Ishikawa (cell line): ENCODE measurements at regions not wholly inside any gene's neighbourhood (a gene's known extent, or its start where the extent isn't known, plus 50 kb on each side); places are given as distances from the start of the nearest gene placed in this dataset.

Experiments
- CEBPB ChIP-seq: IDR thresholded peaks from 2 replicates; pipeline ENCODE4 v1.6.1; 2012
- CREB1 ChIP-seq: IDR thresholded peaks from 2 replicates; pipeline ENCODE4 v1.6.1; 2012; ENCODE audit warnings: low read depth
- EGR1 ChIP-seq: IDR thresholded peaks from 2 replicates; pipeline ENCODE4 v1.6.1; 2012
- EP300 ChIP-seq: IDR thresholded peaks from 2 replicates; pipeline ENCODE4 v1.6.1; 2012; ENCODE audit warnings: borderline replicate concordance
- FOXM1 ChIP-seq: IDR thresholded peaks from 2 replicates; pipeline ENCODE4 v1.6.1; 2012; ENCODE audit warnings: low read depth, borderline replicate concordance
- MAX ChIP-seq: IDR thresholded peaks from 2 replicates; pipeline ENCODE4 v1.6.1; 2012
- NFIC ChIP-seq: IDR thresholded peaks from 2 replicates; pipeline ENCODE4 v1.6.1; 2012
- RAD21 ChIP-seq: IDR thresholded peaks from 2 replicates; pipeline ENCODE4 v1.6.1; 2012; ENCODE audit warnings: low read depth
- TAF1 ChIP-seq: IDR thresholded peaks from 2 replicates; pipeline ENCODE4 v1.6.1; 2012; ENCODE audit warnings: low read depth, mild to moderate bottlenecking
- TCF12 ChIP-seq: IDR thresholded peaks from 2 replicates; pipeline ENCODE4 v1.6.1; 2012; ENCODE audit warnings: low read depth
- TEAD4 ChIP-seq: IDR thresholded peaks from 2 replicates; pipeline ENCODE4 v1.6.1; 2012
- YY1 ChIP-seq: IDR thresholded peaks from 2 replicates; pipeline ENCODE4 v1.6.1; 2012; ENCODE audit warnings: low read depth
- ZBTB7A ChIP-seq: IDR thresholded peaks from 2 replicates; pipeline ENCODE4 v1.6.1; 2012; ENCODE audit warnings: low read depth
- TF ChIP-seq, protein P1 (sequence below): IDR thresholded peaks from 2 replicates; pipeline ENCODE4 v1.6.1; 2012; ENCODE audit warnings: low read depth, mild to moderate bottlenecking
- TF ChIP-seq, protein P2 (sequence below): IDR thresholded peaks from 2 replicates; pipeline ENCODE4 v1.6.1; 2012

- no peak for TF ChIP-seq TAF1
Measured at GRCh38 chr4:73001885-73002284, 67.6 kb downstream of the COX18 start.

- TF ChIP-seq, protein P1, sequence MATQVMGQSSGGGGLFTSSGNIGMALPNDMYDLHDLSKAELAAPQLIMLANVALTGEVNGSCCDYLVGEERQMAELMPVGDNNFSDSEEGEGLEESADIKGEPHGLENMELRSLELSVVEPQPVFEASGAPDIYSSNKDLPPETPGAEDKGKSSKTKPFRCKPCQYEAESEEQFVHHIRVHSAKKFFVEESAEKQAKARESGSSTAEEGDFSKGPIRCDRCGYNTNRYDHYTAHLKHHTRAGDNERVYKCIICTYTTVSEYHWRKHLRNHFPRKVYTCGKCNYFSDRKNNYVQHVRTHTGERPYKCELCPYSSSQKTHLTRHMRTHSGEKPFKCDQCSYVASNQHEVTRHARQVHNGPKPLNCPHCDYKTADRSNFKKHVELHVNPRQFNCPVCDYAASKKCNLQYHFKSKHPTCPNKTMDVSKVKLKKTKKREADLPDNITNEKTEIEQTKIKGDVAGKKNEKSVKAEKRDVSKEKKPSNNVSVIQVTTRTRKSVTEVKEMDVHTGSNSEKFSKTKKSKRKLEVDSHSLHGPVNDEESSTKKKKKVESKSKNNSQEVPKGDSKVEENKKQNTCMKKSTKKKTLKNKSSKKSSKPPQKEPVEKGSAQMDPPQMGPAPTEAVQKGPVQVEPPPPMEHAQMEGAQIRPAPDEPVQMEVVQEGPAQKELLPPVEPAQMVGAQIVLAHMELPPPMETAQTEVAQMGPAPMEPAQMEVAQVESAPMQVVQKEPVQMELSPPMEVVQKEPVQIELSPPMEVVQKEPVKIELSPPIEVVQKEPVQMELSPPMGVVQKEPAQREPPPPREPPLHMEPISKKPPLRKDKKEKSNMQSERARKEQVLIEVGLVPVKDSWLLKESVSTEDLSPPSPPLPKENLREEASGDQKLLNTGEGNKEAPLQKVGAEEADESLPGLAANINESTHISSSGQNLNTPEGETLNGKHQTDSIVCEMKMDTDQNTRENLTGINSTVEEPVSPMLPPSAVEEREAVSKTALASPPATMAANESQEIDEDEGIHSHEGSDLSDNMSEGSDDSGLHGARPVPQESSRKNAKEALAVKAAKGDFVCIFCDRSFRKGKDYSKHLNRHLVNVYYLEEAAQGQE, result no peak
- TF ChIP-seq FOXM1 (no peak), ZBTB7A (no peak), TAF1 (no peak), TEAD4 (peak; percentile 46)
Measured at GRCh38 chr4:72997409-72997808, 72.1 kb downstream of the COX18 start.

DNA sequence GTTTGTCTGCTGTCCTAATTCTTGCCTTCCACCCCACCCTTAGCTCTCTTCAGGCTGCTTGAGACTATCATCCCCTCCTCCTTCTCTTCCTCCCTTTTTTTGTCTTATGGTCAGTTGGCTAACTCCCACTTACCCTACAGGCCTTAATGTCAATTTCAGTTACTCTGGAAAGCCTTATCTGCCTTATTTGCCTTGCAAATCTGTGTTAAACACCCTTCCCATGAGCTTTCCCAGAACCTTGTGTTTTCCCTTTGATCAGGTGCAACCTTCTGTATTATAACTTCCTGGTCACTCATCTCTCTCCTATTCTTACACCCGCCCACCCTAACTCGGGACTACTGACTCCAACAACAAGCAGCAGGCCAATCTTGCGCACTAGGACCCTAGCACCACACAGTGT, 74.8 kb downstream of the COX18 start:
- TF ChIP-seq MAX (no peak), CEBPB (no peak)
- TF ChIP-seq, protein P2, sequence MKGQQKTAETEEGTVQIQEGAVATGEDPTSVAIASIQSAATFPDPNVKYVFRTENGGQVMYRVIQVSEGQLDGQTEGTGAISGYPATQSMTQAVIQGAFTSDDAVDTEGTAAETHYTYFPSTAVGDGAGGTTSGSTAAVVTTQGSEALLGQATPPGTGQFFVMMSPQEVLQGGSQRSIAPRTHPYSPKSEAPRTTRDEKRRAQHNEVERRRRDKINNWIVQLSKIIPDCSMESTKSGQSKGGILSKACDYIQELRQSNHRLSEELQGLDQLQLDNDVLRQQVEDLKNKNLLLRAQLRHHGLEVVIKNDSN, result no peak

- TF ChIP-seq TEAD4 (no peak), ZBTB7A (no peak), FOXM1 (no peak), RAD21 (no peak), TAF1 (no peak), EGR1 (no peak), CREB1 (no peak), CEBPB (no peak), MAX (no peak)
Measured at GRCh38 chr4:72993876-72994275, 75.6 kb downstream of the COX18 start.

DNA sequence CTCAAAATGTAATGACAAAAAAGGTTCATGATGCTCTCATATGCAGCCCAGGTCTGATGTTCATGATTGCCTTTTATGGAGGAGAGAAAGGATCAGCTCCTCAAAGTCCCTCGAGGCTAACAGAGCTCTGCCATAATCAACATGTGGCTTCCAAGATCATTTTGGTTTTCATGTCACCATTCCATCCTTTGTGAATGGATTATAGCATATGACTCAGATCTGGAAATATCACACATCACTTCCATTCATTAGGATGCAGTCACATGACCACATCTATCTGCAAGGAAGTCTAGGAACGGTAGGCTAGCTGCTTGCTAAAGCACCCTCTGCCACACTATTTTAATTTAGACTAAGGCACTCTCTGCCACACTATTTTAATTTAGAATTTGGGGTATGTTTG, 77.6 kb downstream of the COX18 start:
- TF ChIP-seq EGR1, result no peak
- no peak for TF ChIP-seq RAD21
- TF ChIP-seq, protein P2, result no peak
- no peak for TF ChIP-seq YY1
- TF ChIP-seq, protein P1, result no peak
- no peak for TF ChIP-seq TEAD4
- TF ChIP-seq TCF12, result no peak
- TF ChIP-seq CREB1, result no peak
- no peak for TF ChIP-seq MAX
- TF ChIP-seq EP300, result no peak
- TF ChIP-seq ZBTB7A, result no peak

- TF ChIP-seq, protein P1, result no peak
- TF ChIP-seq RAD21, result no peak
- no peak for TF ChIP-seq TCF12
- no peak for TF ChIP-seq TAF1
- TF ChIP-seq MAX, result no peak
- no peak for TF ChIP-seq EP300
- no peak for TF ChIP-seq NFIC
Measured at GRCh38 chr4:72987741-72988729, 81.5 kb downstream of the COX18 start.
